ENCODE measurements at regions not wholly inside any gene's neighbourhood (a gene's known extent, or its start where the extent isn't known, plus 50 kb on each side); places are given as distances from the start of the nearest gene placed in this dataset.

GRCh38 chr17:77800816-77801215 is 157.7 kb upstream of the TNRC6C start:
- TF ChIP-seq ZNF560 (tag by site-specific recombination; IDR thresholded peaks at IDR 0.05; ENCODE audit: borderline replicate concordance), result no peak
- no peak for TF ChIP-seq ZBTB11 (tag by site-specific recombination; conservative IDR thresholded peaks at IDR 0.05; ENCODE audit: low read depth)
